OCI-LY1 (cell line): ENCODE measurements at regions not wholly inside any gene's neighbourhood (a gene's known extent, or its start where the extent isn't known, plus 50 kb on each side); places are given as distances from the start of the nearest gene placed in this dataset.

Experiments
- H2AFZ ChIP-seq: fragments of 200-600 bp; sonication (generic), shearing (Covaris generic); 2 replicates; pipeline ENCODE4 v1.6.0; 2014; ENCODE audit warnings: antibody characterized with exemption, mild to moderate bottlenecking, low read length
- H3F3A ChIP-seq: fragments of 200-600 bp; sonication (generic), shearing (Covaris generic); 2 replicates; pipeline ENCODE4 v1.6.0; 2014; ENCODE audit warnings: mild to moderate bottlenecking, antibody characterized with exemption, low read length, moderate library complexity; ENCODE audit not compliant: insufficient read depth
- H3K27ac ChIP-seq: fragments of 200-600 bp; sonication (generic); 2 replicates; pipeline ENCODE4 v1.5.1; 2014; ENCODE audit warnings: low read length, mixed run types, mild to moderate bottlenecking, low read depth; ENCODE audit not compliant: poor library complexity, severe bottlenecking
- H3K27me3 ChIP-seq: fragments of 200-600 bp; sonication (generic); 2 replicates; pipeline ENCODE4 v1.6.0; 2014; ENCODE audit warnings: antibody characterized with exemption, mild to moderate bottlenecking, low read length, moderate library complexity; ENCODE audit not compliant: insufficient read depth
- H3K36me3 ChIP-seq: fragments of 200-600 bp; sonication (generic); 2 replicates; pipeline ENCODE4 v1.6.1; 2014; ENCODE audit warnings: mild to moderate bottlenecking, antibody characterized with exemption, low read length, moderate library complexity, mixed read lengths; ENCODE audit not compliant: insufficient read depth
- H3K4me1 ChIP-seq: fragments of 200-600 bp; sonication (generic); 2 replicates; pipeline ENCODE4 v1.5.1; 2014; ENCODE audit warnings: mild to moderate bottlenecking, low read length, moderate library complexity; ENCODE audit not compliant: insufficient read depth, severe bottlenecking
- H3K4me2 ChIP-seq: fragments of 200-600 bp; sonication (generic), shearing (Covaris generic); 2 replicates; pipeline ENCODE4 v1.6.1; 2014; ENCODE audit warnings: low read length
- H3K4me3 ChIP-seq: fragments of 200-600 bp; sonication (generic); 2 replicates; pipeline ENCODE4 v1.5.1; 2014; ENCODE audit warnings: low read length, low read depth, mild to moderate bottlenecking, mixed read lengths; ENCODE audit not compliant: poor library complexity, severe bottlenecking
- H3K79me2 ChIP-seq: fragments of 200-600 bp; shearing (Covaris generic); 2 replicates; pipeline ENCODE4 v1.6.1; 2016; ENCODE audit warnings: mixed run types, low read length, mixed read lengths; ENCODE audit not compliant: insufficient read depth
- H3K9ac ChIP-seq: fragments of 200-600 bp; sonication (generic), shearing (Covaris generic); 2 replicates; pipeline ENCODE4 v1.6.1; 2014; ENCODE audit warnings: mild to moderate bottlenecking, low read length, mixed read lengths
- H3K9me2 ChIP-seq: fragments of 200-600 bp; sonication (generic), shearing (Covaris generic); 2 replicates; pipeline ENCODE4 v1.6.1; 2014; ENCODE audit warnings: low read depth, mild to moderate bottlenecking, low read length, mixed read lengths
- H3K9me3 ChIP-seq: fragments of 200-600 bp; shearing (Covaris generic); 2 replicates; pipeline ENCODE4 v1.6.1; 2014; ENCODE audit warnings: low read length, mixed read lengths
- H4K20me1 ChIP-seq: fragments of 200-600 bp; sonication (generic), shearing (Covaris generic); 2 replicates; pipeline ENCODE4 v1.6.0; 2016; ENCODE audit warnings: mild to moderate bottlenecking, low read length; ENCODE audit not compliant: insufficient read depth
- EZH2 ChIP-seq: fragments of 200-600 bp; sonication (generic), shearing (Covaris generic); IDR thresholded peaks from 2 replicates; pipeline ENCODE4 v1.8.0; 2017; ENCODE audit warnings: borderline replicate concordance, mixed run types, mild to moderate bottlenecking, antibody characterized with exemption, low read length, moderate library complexity, mixed read lengths
- TF ChIP-seq, protein P1 (sequence below): fragments of 200-600 bp; sonication (generic), shearing (Covaris generic); IDR thresholded peaks from 2 replicates; pipeline ENCODE4 v1.5.1; 2017; ENCODE audit warnings: mild to moderate bottlenecking, antibody characterized with exemption, low read length, moderate library complexity, mixed read lengths

DNA sequence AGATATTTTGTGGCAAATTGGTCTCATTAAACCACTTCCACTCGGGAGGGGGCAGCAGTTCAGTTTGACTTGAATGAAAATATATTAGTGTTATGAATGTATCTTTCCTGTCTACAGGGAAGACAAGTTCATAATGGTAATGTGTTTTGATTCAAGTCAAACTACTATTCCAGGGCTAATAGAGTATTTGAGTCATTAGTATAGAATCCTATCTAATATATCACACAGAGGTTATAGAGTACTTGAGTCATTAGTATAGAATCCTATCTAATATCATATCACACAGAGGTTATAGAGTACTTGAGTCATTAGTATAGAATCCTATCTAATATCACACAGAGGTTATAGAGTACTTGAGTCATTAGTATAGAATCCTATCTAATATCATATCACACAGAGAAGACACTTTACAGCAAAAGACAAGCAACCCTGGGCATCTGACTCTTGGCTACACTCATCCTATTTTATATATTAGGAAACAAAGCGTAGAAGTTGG lies 199.7 kb upstream of the MAGI2 start:
- Histone ChIP-seq H3K27ac (no peak overlapping the region), H3K27me3 (no peaks in the 10 kb centered on the region), H3K4me2 (no peak overlapping the region), H3K9me3 (no peaks in the 10 kb centered on the region), H3K4me1 (no peaks in the 10 kb centered on the region), H3F3A (no peaks in the 10 kb centered on the region), H3K4me3 (no peak overlapping the region), H3K9ac (no peak overlapping the region), H3K36me3 (no peaks in the 10 kb centered on the region), H4K20me1 (peaks cover 2% of the 10 kb centered on the region; the same call in 1 of the 2 replicates), H3K79me2 (no peaks in the 10 kb centered on the region), H3K9me2 (no peaks in the 10 kb centered on the region), H2AFZ (no peak overlapping the region)
- TF ChIP-seq EZH2 = no peak
- TF ChIP-seq, protein P1, sequence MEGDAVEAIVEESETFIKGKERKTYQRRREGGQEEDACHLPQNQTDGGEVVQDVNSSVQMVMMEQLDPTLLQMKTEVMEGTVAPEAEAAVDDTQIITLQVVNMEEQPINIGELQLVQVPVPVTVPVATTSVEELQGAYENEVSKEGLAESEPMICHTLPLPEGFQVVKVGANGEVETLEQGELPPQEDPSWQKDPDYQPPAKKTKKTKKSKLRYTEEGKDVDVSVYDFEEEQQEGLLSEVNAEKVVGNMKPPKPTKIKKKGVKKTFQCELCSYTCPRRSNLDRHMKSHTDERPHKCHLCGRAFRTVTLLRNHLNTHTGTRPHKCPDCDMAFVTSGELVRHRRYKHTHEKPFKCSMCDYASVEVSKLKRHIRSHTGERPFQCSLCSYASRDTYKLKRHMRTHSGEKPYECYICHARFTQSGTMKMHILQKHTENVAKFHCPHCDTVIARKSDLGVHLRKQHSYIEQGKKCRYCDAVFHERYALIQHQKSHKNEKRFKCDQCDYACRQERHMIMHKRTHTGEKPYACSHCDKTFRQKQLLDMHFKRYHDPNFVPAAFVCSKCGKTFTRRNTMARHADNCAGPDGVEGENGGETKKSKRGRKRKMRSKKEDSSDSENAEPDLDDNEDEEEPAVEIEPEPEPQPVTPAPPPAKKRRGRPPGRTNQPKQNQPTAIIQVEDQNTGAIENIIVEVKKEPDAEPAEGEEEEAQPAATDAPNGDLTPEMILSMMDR = no peak

DNA sequence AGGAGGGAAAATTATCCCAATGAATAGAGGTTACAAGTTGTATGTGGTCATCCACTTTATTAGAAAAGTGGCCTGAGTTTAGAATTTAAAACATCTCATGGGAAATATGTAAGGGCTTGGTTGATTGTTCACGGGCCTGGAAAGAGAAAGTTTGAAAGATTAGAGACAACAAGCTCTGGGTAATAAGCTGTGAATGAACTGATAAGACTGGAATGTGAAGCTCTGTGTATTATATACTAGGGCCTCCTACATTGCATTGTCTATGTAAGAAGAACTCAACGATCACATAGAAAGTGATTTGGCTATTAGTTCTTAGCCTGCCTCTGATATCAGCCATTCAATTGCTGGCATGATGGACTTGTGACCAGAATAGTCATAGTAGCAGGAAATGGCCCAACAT lies 199.2 kb upstream of the MAGI2 start:
- Histone ChIP-seq H3F3A (no peaks in the 10 kb centered on the region), H3K36me3 (no peaks in the 10 kb centered on the region), H3K27ac (no peak overlapping the region), H3K27me3 (no peaks in the 10 kb centered on the region), H2AFZ (no peak overlapping the region), H3K4me1 (no peaks in the 10 kb centered on the region), H3K4me2 (no peak overlapping the region), H3K4me3 (no peak overlapping the region), H3K9me2 (no peaks in the 10 kb centered on the region), H3K9ac (no peak overlapping the region), H3K9me3 (no peaks in the 10 kb centered on the region), H3K79me2 (no peaks in the 10 kb centered on the region), H4K20me1 (peaks cover 2% of the 10 kb centered on the region; the same call in 1 of the 2 replicates)
- TF ChIP-seq, protein P1 = no peak
- TF ChIP-seq EZH2 = no peak

DNA sequence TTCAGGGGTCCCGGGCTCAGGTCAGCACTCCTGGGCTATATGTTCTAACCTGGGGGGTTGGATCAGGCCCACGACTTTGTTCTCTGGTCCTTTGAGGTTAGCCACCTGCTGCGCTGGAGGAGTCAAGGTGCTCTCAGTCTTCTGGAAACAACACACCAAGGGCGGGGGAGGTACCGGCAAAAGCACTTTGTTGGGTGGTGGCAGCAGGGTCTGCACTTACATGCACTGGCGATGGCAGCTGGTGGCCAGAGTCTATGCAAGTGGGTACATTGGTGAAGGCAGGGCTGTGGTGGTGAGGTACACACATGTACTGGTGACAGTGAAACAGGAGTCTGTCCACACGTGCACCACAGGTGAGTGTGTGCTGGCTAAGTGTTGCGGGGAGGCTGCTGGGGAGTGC lies 194.2 kb upstream of the MAGI2 start:
- no peak overlapping the region for H3K4me3 ChIP-seq

More for the DNA sequence above, 194.2 kb upstream of the MAGI2 start:
- Histone ChIP-seq H3K27me3 (no peaks in the 10 kb centered on the region), H3K27ac (no peak overlapping the region), H3K4me2 (no peak overlapping the region), H4K20me1 (peaks cover 2% of the 10 kb centered on the region; the same call in 1 of the 2 replicates), H3F3A (no peaks in the 10 kb centered on the region), H3K36me3 (no peaks in the 10 kb centered on the region), H3K9ac (no peak overlapping the region), H3K4me1 (no peaks in the 10 kb centered on the region), H3K79me2 (no peaks in the 10 kb centered on the region), H3K9me2 (no peaks in the 10 kb centered on the region), H3K9me3 (no peaks in the 10 kb centered on the region), H2AFZ (no peak overlapping the region)
- TF ChIP-seq, protein P1 = no peak
- TF ChIP-seq EZH2 = no peak
